Right lobe of liver (tissue), 6 donors: ENCODE measurements at regions not wholly inside any gene's neighbourhood (a gene's known extent, or its start where the extent isn't known, plus 50 kb on each side); places are given as distances from the start of the nearest gene placed in this dataset.

Experiments
- ATAC-seq, 4 donors: fragments of 200-7000 bp; cut with Tn5 transposase; one replicate each; pipeline ENCODE4 v1.9.1; 2020; ENCODE audit warnings: mild to moderate bottlenecking in 4 of 4, moderate library complexity in 4 of 4
- DNase-seq, 3 donors: peaks; one replicate each; pipeline ENCODE4 v3.0.0-alpha.2; 2020
- H3K27ac ChIP-seq, 3 donors: fragments of 200-600 bp; one replicate each; pipeline ENCODE4 v1.8.0; 2022
- H3K27me3 ChIP-seq, 2 donors: fragments of 200-600 bp; one replicate each; pipeline ENCODE4 v1.8.0; 2022
- H3K36me3 ChIP-seq, 4 donors: fragments of 200-600 bp; sonication (generic) in 1 of 4; one replicate each; pipeline versions ENCODE4 v1.5.1 to v1.8.0; 2017 to 2022; ENCODE audit warnings: control low read depth in 1 of 4
- H3K4me1 ChIP-seq, 4 donors: fragments of 200-600 bp; sonication (generic) in 1 of 4; one replicate each; pipeline versions ENCODE4 v1.5.1 to v1.8.0; 2017 to 2022; ENCODE audit warnings: control low read depth in 1 of 4
- H3K4me3 ChIP-seq, 3 donors: fragments of 200-600 bp; one replicate each; pipeline ENCODE4 v1.8.0; 2022
- H3K9me3 ChIP-seq, 4 donors: fragments of 200-600 bp; sonication (generic) in 1 of 4; one replicate each; pipeline versions ENCODE4 v1.5.1 to v1.8.0; 2017 to 2022; ENCODE audit warnings: control low read depth in 1 of 4
- POLR2A ChIP-seq: fragments of 450-650 bp; IDR thresholded peaks from one replicate; pipeline ENCODE4 v1.6.1; 2017; ENCODE audit warnings: antibody characterized with exemption, mild to moderate bottlenecking
- WGBS: methylation state at CpG from one replicate; pipeline ENCODE4 v1.1.6; 2018; ENCODE audit warnings: low coverage, low lambda C conversion rate; ENCODE audit not compliant: insufficient coverage; ENCODE audit errors: missing lambda C conversion rate; 5-methylcytosine and 5-hydroxymethylcytosine counted together
- intact Hi-C, 2 donors: fragments of 100-400 bp; cut with DNase I; formaldehyde crosslinking; loops; one replicate each; pipeline versions ENCODE4 v1.11.2 to v1.14.1; 2022
- TF ChIP-seq, protein P1 (sequence below), 4 donors: fragments of 200-600 bp in 3 of 4; fragments of 450-650 bp in 1 of 4; IDR thresholded peaks; one replicate each; pipeline versions ENCODE4 v1.5.1 to v1.8.0; 2016 to 2022; ENCODE audit warnings: antibody characterized with exemption in 4 of 4, mild to moderate bottlenecking in 2 of 4
- donor health status: DM: no; HTN: yes; CAD: no.
- donor health status: DM: no; HTN: no; CAD: no.
- donor health status: DM: no; HTN: no; CAD: no.
- donor health status: DM: no; HTN: yes; CAD: no.
- donor health status: DM: no; HTN: yes; CAD: no.

DNA sequence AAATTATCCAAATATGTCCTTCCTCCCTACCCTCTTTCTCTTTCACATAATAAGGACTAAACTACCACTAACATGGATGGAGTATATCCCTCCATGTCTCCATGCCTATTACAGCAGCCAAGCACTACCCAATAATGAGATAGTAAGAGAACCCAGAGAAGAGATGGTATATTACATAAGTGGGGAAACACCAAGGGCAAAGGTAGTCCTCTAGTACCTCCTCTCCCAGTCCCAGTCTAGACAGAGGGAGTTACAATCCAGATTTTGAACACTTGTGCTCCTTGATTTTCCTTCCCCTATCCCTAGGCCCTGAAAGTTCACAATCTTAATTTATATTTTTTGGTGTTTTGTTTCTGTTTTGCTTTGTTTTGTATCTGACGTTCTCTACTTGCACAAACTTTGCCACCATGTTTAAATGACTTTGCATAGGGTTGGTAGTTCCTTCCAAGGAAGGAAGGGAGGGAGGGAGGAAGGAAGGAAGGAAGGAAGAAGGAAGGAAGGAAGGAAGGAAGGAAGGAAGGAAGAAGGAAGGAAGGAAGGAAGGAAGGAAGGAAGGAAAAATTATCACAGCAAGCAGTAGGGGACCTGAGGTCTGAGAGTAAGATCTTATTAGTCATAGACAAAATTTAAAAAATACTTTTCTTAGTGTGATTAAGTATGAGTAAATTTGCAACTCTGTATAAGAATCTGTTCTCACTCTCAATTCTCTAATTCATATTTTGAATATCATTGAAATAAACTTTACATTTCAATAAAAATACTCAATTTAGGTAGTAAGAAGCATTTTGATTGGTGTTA, 521.9 kb downstream of the PTPRC start:
- WGBS: 76% methylated on average over 1 of the region's 1 CpG
- no peak for ATAC-seq
- intact Hi-C loops: no loop called here

DNA sequence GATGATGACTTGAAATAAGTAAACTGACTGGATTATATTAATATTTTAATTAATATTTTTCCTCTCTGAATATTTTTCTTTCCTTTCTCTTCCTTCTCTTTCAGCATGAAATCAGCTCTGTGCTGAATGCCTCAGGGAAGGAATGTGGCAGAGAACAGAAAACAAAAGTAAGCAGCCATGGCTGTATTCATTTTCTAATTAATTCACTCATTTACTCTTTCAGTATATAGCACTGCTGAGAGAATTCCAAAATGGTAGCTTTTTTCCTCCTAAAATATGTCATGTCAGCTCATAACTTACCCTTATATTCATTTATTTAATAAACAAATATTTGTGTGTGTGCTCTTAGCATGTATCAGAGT, 522.5 kb downstream of the PTPRC start:
- Histone ChIP-seq H3K4me3 (no peak overlapping the region), H3K36me3 (no peaks in the 10 kb centered on the region), H3K27ac (no peak overlapping the region), H3K4me1 (no peaks in the 10 kb centered on the region), H3K9me3 (no peaks in the 10 kb centered on the region), H3K27me3 (no peaks in the 10 kb centered on the region)
- TF ChIP-seq, protein P1, sequence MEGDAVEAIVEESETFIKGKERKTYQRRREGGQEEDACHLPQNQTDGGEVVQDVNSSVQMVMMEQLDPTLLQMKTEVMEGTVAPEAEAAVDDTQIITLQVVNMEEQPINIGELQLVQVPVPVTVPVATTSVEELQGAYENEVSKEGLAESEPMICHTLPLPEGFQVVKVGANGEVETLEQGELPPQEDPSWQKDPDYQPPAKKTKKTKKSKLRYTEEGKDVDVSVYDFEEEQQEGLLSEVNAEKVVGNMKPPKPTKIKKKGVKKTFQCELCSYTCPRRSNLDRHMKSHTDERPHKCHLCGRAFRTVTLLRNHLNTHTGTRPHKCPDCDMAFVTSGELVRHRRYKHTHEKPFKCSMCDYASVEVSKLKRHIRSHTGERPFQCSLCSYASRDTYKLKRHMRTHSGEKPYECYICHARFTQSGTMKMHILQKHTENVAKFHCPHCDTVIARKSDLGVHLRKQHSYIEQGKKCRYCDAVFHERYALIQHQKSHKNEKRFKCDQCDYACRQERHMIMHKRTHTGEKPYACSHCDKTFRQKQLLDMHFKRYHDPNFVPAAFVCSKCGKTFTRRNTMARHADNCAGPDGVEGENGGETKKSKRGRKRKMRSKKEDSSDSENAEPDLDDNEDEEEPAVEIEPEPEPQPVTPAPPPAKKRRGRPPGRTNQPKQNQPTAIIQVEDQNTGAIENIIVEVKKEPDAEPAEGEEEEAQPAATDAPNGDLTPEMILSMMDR (IDR thresholded peaks at IDR 0.05): no peak
- no peak for TF ChIP-seq POLR2A
- intact Hi-C loops: no loop called here
- DNase-seq (no peak), ATAC-seq (no peak)

More for the DNA sequence above, 521.9 kb downstream of the PTPRC start:
- Histone ChIP-seq H3K9me3 (no peaks in the 10 kb centered on the region), H3K27me3 (no peaks in the 10 kb centered on the region), H3K27ac (no peak overlapping the region), H3K4me3 (no peak overlapping the region), H3K4me1 (no peaks in the 10 kb centered on the region), H3K36me3 (no peaks in the 10 kb centered on the region)
- no peak for DNase-seq
- TF ChIP-seq POLR2A: no peak
- TF ChIP-seq, protein P1 (IDR thresholded peaks at IDR 0.05): no peak

DNA sequence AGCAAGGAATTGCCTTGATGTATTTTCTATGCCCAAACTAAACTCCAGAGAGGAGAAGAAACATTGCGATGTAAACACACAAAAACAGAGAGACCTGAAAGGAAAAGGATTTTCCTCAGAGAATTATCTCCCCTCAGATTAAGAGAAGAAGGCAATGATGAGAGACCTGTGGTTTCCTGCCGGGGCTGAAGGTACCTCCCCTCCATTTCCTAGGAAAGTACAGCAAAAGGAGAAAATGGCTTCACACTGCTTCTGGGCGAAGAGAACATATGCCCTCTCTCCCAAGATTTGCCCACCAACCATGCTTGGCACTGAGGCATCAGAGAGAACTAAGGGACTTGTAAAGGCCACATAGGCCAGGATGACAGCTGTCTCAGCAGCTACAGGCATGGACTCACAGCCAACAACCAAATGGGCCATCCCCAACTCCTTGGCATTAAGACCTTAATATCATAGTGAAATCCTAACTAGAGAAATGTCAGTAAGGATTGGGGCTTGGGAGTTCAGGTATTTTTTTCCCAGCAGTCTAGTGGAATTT, 523.0 kb downstream of the PTPRC start:
- intact Hi-C loops: no loop called here
- ATAC-seq (no peak), DNase-seq (no peak)
- H3K4me1 ChIP-seq: no peaks in the 10 kb centered on the region
- H3K9me3 ChIP-seq: no peaks in the 10 kb centered on the region
- no peak overlapping the region for H3K4me3 ChIP-seq
- H3K27me3 ChIP-seq: no peaks in the 10 kb centered on the region
- no peaks in the 10 kb centered on the region for H3K36me3 ChIP-seq
- no peak overlapping the region for H3K27ac ChIP-seq
- 79% methylated on average over 3 of the region's 3 CpGs for WGBS
- TF ChIP-seq, protein P1 (IDR thresholded peaks at IDR 0.05): no peak
- TF ChIP-seq POLR2A: no peak

DNA sequence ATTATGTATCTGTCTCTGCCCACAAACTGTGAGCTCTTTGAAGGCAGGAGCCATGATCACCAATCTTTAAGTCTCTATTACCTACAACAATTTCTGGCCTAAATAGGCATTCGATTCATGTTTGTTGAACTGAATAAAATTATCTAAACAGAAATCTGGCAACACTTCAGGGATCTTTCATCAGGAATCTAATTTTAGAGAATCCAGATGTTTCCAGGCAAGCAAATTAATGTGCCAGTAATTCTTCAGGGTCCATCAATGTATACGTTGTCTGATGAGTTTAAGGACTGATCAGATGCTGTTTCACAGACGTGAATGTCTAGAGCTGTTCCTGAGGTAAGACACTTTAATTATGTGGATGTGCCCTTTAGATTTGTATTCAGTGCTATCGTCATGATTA, 524.4 kb downstream of the PTPRC start:
- Histone ChIP-seq H3K4me1 (no peaks in the 10 kb centered on the region), H3K27ac (no peak overlapping the region), H3K4me3 (no peak overlapping the region), H3K27me3 (no peaks in the 10 kb centered on the region), H3K36me3 (no peaks in the 10 kb centered on the region), H3K9me3 (no peaks in the 10 kb centered on the region)
- intact Hi-C loops: no loop called here
- 52% methylated on average over 4 of the region's 4 CpGs for WGBS
- no peak for DNase-seq
- ATAC-seq: no peak
- TF ChIP-seq, protein P1 (IDR thresholded peaks at IDR 0.05): no peak
- no peak for TF ChIP-seq POLR2A
